HFFc6 (cell line): ENCODE measurements at regions not wholly inside any gene's neighbourhood (a gene's known extent, or its start where the extent isn't known, plus 50 kb on each side); places are given as distances from the start of the nearest gene placed in this dataset.

Source experiments
- DNase-seq: peaks from one replicate; pipeline ENCODE4 v3.0.0-alpha.2; 2018
- H3K27ac Mint-ChIP-seq: 2 replicates; pipeline ENCODE4 v1.8.0; 2020; ENCODE audit warnings: mild to moderate bottlenecking, mixed read lengths
- H3K27me3 Mint-ChIP-seq: 2 replicates; pipeline ENCODE4 v1.8.0; 2021; ENCODE audit warnings: mild to moderate bottlenecking, moderate library complexity, mixed read lengths; ENCODE audit not compliant: insufficient read depth
- H3K36me3 Mint-ChIP-seq: 2 replicates; pipeline ENCODE4 v1.8.0; 2021; ENCODE audit warnings: low read depth, mixed read lengths
- H3K4me1 Mint-ChIP-seq: 2 replicates; pipeline ENCODE4 v1.8.0; 2020; ENCODE audit warnings: low read depth, mixed read lengths
- H3K4me3 Mint-ChIP-seq: 2 replicates; pipeline ENCODE4 v1.8.0; 2020; ENCODE audit warnings: mild to moderate bottlenecking, moderate library complexity, mixed read lengths
- H3K9me3 Mint-ChIP-seq: 2 replicates; pipeline ENCODE4 v1.8.0; 2020; ENCODE audit warnings: mild to moderate bottlenecking, mixed read lengths
- TF ChIP-seq, protein P1 (sequence below): fragments of 200-600 bp; sonication (generic); IDR thresholded peaks from 2 replicates; pipeline ENCODE4 v1.5.0; 2021; ENCODE audit warnings: antibody characterized with exemption, mild to moderate bottlenecking

- peaks cover 6% of the 10 kb centered on the region for H3K9me3 Mint-ChIP-seq
- no peaks in the 10 kb centered on the region; the same call in 1 of the 2 replicates for H3K27me3 Mint-ChIP-seq
- H3K4me3 Mint-ChIP-seq: no peak overlapping the region
- DNase-seq: no peak
- TF ChIP-seq, protein P1, sequence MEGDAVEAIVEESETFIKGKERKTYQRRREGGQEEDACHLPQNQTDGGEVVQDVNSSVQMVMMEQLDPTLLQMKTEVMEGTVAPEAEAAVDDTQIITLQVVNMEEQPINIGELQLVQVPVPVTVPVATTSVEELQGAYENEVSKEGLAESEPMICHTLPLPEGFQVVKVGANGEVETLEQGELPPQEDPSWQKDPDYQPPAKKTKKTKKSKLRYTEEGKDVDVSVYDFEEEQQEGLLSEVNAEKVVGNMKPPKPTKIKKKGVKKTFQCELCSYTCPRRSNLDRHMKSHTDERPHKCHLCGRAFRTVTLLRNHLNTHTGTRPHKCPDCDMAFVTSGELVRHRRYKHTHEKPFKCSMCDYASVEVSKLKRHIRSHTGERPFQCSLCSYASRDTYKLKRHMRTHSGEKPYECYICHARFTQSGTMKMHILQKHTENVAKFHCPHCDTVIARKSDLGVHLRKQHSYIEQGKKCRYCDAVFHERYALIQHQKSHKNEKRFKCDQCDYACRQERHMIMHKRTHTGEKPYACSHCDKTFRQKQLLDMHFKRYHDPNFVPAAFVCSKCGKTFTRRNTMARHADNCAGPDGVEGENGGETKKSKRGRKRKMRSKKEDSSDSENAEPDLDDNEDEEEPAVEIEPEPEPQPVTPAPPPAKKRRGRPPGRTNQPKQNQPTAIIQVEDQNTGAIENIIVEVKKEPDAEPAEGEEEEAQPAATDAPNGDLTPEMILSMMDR: no peak
- peaks cover 6% of the 10 kb centered on the region for H3K36me3 Mint-ChIP-seq
- H3K4me1 Mint-ChIP-seq: no peaks in the 10 kb centered on the region
- no peak overlapping the region for H3K27ac Mint-ChIP-seq
Measured at GRCh38 chr12:18926188-18926587, 188.3 kb downstream of the CAPZA3 start.

- peaks cover 6% of the 10 kb centered on the region for H3K9me3 Mint-ChIP-seq
- peaks cover 6% of the 10 kb centered on the region for H3K36me3 Mint-ChIP-seq
- DNase-seq: no peak
- H3K27me3 Mint-ChIP-seq: peaks cover 2% of the 10 kb centered on the region
- TF ChIP-seq, protein P1: no peak
- H3K4me1 Mint-ChIP-seq: no peaks in the 10 kb centered on the region
- no peak overlapping the region for H3K27ac Mint-ChIP-seq
- no peak overlapping the region for H3K4me3 Mint-ChIP-seq
Measured at GRCh38 chr12:18932211-18932610, 194.3 kb downstream of the CAPZA3 start.

DNA sequence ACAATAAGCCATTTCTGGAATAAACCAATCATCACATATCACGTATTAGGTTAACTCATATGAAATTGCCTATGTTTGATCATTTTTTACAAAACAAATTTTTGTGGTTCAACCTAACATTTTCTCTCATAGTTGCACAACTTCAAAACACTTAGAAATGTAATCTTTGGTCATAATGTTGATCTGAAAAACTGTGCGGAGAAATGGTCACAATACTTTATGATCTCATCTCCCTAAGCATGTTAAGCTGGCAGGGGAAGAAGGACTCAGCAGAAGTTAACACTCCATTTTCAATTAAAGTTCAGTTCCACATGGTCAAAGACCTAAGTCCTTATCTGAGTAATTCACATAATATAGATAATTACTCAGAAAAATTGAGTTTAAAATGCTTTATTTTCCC lies 194.8 kb downstream of the CAPZA3 start:
- H3K4me1 Mint-ChIP-seq: no peaks in the 10 kb centered on the region
- peaks cover 6% of the 10 kb centered on the region for H3K36me3 Mint-ChIP-seq
- no peak overlapping the region for H3K4me3 Mint-ChIP-seq
- H3K27me3 Mint-ChIP-seq: peaks cover 2% of the 10 kb centered on the region; the same call in 1 of the 2 replicates
- peak; percentile 10 for DNase-seq
- H3K27ac Mint-ChIP-seq: no peak overlapping the region
- TF ChIP-seq, protein P1: no peak
- peaks cover 6% of the 10 kb centered on the region for H3K9me3 Mint-ChIP-seq

DNA sequence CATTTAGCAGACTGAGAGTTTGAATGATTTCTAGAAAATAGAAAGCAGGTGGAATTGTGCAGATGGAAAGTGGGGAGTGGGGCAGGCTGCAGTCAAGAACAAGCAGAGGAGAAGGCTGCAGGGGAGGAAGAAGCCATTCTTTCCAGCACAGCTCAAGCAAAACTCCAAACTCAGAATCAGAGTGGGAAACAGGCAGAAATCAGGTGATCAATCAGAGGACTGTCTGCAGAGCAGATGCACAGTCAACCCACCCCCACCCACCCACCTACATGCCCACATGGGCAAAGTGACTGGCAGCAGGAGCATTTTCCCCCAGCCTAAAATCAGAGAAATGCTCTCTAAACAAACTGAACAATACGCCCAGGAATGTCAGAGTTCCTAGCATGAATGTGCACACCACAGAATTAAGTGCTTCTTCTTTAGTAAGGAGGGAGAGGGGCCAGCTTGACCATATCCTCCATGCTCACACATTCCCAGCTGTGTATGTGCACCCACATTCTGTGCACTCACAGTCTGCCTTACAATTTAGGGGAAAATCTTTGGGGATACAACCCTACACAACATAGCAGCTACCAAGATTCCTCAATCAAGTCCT lies 194.1 kb upstream of the PLEKHA5 start:
- H3K9me3 Mint-ChIP-seq: no peaks in the 10 kb centered on the region
- H3K4me1 Mint-ChIP-seq: no peaks in the 10 kb centered on the region
- H3K36me3 Mint-ChIP-seq: no peaks in the 10 kb centered on the region
- TF ChIP-seq, protein P1: no peak
- H3K4me3 Mint-ChIP-seq: no peak overlapping the region
- peaks cover 2% of the 10 kb centered on the region; the same call in 1 of the 2 replicates for H3K27me3 Mint-ChIP-seq
- DNase-seq: no peak
- H3K27ac Mint-ChIP-seq: no peak overlapping the region

GRCh38 chr12:18939051-18939450 lies 190.5 kb upstream of the PLEKHA5 start:
- no peak for DNase-seq
- TF ChIP-seq, protein P1: no peak
- no peak overlapping the region for H3K27ac Mint-ChIP-seq
- no peaks in the 10 kb centered on the region for H3K36me3 Mint-ChIP-seq
- H3K27me3 Mint-ChIP-seq: no peaks in the 10 kb centered on the region; the same call in 1 of the 2 replicates
- no peak overlapping the region for H3K4me3 Mint-ChIP-seq
- no peaks in the 10 kb centered on the region for H3K4me1 Mint-ChIP-seq
- H3K9me3 Mint-ChIP-seq: no peaks in the 10 kb centered on the region
